ENCODE measurements at regions not wholly inside any gene's neighbourhood (a gene's known extent, or its start where the extent isn't known, plus 50 kb on each side); places are given as distances from the start of the nearest gene placed in this dataset.

DNA sequence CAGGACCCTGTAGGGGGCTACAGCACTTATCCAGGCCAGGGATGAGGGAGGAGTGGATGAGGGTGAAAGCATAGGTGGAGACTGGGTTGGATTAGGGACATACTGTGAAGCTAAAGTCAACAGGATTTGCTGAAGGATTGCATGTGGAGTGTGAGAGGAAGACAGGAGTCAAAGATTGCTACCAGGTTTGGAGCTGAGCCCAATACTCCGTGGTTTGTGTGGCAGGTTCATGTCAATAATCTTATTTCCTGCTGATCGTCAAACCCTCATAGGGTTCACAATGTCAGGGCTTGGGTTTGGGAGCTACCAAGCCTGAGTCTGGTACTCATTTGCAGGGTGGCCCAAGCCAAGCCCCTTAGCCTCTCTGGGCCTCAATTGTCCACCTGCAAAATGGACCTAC lies 77.1 kb upstream of the PLXNC1 start:
- TF ChIP-seq, protein P1, sequence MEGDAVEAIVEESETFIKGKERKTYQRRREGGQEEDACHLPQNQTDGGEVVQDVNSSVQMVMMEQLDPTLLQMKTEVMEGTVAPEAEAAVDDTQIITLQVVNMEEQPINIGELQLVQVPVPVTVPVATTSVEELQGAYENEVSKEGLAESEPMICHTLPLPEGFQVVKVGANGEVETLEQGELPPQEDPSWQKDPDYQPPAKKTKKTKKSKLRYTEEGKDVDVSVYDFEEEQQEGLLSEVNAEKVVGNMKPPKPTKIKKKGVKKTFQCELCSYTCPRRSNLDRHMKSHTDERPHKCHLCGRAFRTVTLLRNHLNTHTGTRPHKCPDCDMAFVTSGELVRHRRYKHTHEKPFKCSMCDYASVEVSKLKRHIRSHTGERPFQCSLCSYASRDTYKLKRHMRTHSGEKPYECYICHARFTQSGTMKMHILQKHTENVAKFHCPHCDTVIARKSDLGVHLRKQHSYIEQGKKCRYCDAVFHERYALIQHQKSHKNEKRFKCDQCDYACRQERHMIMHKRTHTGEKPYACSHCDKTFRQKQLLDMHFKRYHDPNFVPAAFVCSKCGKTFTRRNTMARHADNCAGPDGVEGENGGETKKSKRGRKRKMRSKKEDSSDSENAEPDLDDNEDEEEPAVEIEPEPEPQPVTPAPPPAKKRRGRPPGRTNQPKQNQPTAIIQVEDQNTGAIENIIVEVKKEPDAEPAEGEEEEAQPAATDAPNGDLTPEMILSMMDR (IDR thresholded peaks at IDR 0.05), result no peak
- TF ChIP-seq POLR2A (IDR thresholded peaks at IDR 0.05) (no peak), POLR2AphosphoS5 (IDR thresholded peaks at IDR 0.05) (no peak)
